Stimulated activated CD8-positive, alpha-beta memory T cell treated with anti-CD3 and anti-CD28 coated beads, Interleukin-15, amount 100 ng/mL, for 24 hours (primary cell): ENCODE measurements at regions not wholly inside any gene's neighbourhood (a gene's known extent, or its start where the extent isn't known, plus 50 kb on each side); places are given as distances from the start of the nearest gene placed in this dataset.

ENCODE experiments used
- DNase-seq: peaks from one replicate; pipeline ENCODE4 v3.0.0-alpha.2; 2020; ENCODE audit warnings: low read depth

- no peak for DNase-seq
These were observed 290.4 kb upstream of the RTL1 start for GRCh38 chr14:101193845-101194372.

GRCh38 chr14:101194373-101195308 lies 291.1 kb upstream of the RTL1 start:
- no peak for DNase-seq

GRCh38 chr14:101195309-101195901 lies 291.9 kb upstream of the RTL1 start:
- no peak for DNase-seq

- no peak for DNase-seq
These were observed 292.7 kb upstream of the RTL1 start for GRCh38 chr14:101196051-101196712.

- DNase-seq, result no peak
These were observed 293.5 kb upstream of the RTL1 start for GRCh38 chr14:101196795-101197590.

- no peak for DNase-seq
These were observed 294.3 kb upstream of the RTL1 start for GRCh38 chr14:101197595-101198397.

- DNase-seq, result no peak
These were observed 295.0 kb upstream of the RTL1 start for GRCh38 chr14:101198398-101199027.

- DNase-seq, result no peak
These were observed 295.7 kb upstream of the RTL1 start for GRCh38 chr14:101199028-101199770.

GRCh38 chr14:101200008-101200649 lies 296.6 kb upstream of the RTL1 start:
- DNase-seq, result no peak

- no peak for DNase-seq
These were observed 297.4 kb upstream of the RTL1 start for GRCh38 chr14:101200650-101201516.

- no peak for DNase-seq
These were observed 298.1 kb upstream of the RTL1 start for GRCh38 chr14:101201535-101202151.

GRCh38 chr14:101202627-101203404 lies 299.3 kb upstream of the RTL1 start:
- no peak for DNase-seq

- no peak for DNase-seq
These were observed 303.0 kb upstream of the RTL1 start for GRCh38 chr14:101206556-101206955.

- DNase-seq, result no peak
These were observed 303.5 kb upstream of the RTL1 start for GRCh38 chr14:101207041-101207440.

GRCh38 chr14:101207897-101208296 lies 304.4 kb upstream of the RTL1 start:
- DNase-seq, result no peak

GRCh38 chr14:101209594-101209993 lies 306.1 kb upstream of the RTL1 start:
- no peak for DNase-seq

- no peak for DNase-seq
These were observed 311.7 kb upstream of the RTL1 start for GRCh38 chr14:101215266-101215665.
